Glomerular endothelial cell (primary cell): ENCODE measurements at regions not wholly inside any gene's neighbourhood (a gene's known extent, or its start where the extent isn't known, plus 50 kb on each side); places are given as distances from the start of the nearest gene placed in this dataset.

Experiments used
- DNase-seq: peaks from one replicate; pipeline ENCODE4 v3.0.0-alpha.2; 2011; ENCODE audit warnings: low read depth, low spot score; ENCODE audit errors: extremely low read depth

DNA sequence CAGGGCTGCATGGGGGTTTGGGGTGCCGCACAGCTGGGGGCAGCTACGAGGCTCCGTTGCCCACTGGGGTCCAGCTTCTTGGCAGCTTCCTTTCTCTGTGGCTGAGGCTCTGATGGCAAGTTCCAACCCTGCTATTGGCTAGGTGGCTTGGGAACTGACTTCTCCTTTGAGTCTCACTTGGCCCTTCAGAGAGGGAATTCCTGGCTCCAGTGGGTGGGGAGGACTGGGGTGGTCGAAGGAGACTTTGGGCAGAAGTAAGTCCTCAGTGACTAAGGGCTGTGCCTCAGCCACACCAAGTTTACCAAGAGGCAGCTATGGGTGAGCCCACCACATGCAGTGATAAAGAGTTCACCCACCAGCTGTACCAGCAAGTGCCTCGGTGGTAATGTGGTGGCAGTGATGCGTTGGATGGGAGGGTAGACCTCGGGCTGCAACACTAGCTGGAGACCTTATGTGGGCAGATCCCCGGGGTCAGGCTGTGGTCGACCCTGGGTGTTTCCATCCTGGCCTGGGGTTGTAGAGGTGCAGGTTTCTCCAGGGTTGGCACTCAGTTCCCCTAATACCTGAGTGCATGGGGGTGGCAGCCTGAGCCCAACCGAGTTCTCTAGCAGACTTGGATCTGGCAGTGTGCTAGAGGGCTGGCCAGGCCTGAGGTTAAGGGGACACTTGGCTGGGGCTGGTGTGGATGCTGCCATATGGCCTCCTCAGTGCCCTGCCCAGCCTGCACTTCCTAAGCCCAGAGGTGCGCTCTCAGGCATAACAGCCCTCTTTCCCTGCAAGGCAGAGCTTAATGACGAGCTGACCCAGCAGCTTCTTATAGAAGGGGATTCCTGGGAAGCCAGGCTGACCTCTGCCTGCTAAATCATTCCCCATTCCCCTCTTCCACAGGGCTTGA is 197.0 kb upstream of the CADM1 start:
- DNase-seq, result no peak

DNA sequence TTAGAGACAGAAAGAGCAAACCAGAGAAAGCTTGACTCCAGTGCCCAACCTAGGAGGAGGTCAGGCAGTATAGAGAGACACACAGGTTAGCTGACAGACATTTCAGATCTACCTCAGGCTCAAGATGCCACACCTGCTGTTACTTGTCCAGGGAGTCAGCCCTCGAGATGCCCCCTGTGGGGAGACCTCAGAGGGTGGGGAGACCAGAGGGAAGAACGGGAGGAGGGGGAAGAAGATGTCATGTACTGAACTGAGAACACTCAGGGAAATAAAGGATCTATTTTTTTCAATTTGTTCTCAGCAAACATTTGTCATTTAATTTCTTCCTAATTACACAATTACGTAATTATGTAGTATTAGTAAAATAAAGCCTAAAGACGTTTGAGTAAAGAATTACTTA is 196.3 kb upstream of the CADM1 start:
- no peak for DNase-seq

- DNase-seq, result no peak
These were observed 195.5 kb upstream of the CADM1 start for GRCh38 chr11:115699733-115700132.

DNA sequence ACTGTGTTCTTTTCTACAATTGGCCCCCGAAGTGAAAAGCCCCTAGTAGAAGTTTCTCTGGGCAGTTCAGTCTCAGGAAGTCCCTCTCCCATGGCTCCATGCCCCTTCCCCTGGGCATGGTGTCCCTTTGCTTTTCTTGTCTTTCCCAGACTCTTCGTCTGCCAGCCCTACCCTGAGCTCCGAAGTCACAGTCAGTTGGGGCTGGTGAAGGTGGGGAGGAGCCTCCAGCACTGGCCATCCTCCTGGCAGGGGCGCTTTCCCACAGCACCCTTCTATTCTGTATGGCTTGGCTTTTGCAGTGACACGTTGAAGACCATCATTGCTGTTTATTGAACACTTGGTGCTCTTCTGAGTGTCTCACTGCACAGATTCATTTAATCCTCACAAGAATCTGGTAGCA is 195.1 kb upstream of the CADM1 start:
- no peak for DNase-seq

DNA sequence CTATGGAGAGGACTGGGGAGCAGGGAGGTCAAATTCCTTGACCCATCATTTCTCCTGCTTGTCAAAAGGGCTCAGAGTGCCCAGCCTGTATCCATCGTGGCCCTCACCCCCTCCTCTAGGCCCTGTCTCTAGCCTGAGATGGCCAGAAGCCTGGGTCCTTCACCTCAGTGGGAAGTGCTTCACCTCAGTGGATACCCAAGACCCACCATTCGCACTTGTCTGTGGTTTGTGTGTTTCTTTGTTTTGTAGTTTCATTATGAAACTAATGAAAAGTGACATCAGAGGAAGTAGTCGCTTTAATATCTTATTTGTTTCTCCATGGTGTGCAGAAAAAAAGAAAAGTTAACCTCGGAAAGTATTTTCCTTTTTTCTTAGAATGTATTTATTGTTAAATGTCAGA is 194.0 kb upstream of the CADM1 start:
- DNase-seq, result no peak

- no peak for DNase-seq
These were observed 192.3 kb upstream of the CADM1 start for GRCh38 chr11:115696563-115696962.

GRCh38 chr11:115695677-115696364 is 191.6 kb upstream of the CADM1 start:
- no peak for DNase-seq

DNA sequence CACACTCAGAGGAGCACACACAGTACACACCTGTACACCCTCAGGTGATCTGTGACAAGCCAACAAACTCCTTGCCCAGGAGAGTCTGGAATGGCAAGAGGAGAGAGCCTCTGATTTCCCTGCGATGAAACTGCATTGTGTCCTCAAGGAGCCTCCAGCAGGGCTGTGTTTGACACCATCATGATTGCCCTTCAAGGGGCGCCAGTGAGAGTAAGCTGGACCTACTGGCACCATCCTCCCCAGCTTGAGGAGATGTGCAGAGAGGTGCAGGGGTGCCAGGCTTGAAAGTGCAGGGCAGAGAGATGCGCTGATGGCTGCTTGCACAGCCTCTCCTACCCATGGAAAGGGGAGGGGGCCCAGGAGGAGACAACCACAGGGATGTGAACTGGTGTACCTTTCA is 188.8 kb upstream of the CADM1 start:
- no peak for DNase-seq

DNA sequence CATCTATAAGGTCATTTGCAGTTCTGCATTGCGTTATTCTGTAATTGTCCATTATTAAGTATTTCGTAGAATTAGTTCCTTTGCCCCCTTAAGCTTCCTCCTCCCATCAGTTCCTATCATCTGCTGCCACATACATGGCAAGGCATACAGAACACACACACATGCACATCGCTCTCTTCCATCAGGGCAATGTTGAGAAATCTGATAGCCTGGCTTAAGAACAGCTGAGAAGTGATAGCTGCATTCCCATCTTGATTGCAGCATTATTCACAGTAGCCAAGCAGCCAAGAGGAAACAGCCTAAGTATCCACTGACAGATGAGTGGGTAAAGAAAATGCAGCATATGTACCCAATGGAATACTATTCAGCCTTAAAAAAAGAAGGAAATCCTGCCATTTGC is 186.8 kb upstream of the CADM1 start:
- no peak for DNase-seq

GRCh38 chr11:115687934-115688333 is 183.7 kb upstream of the CADM1 start:
- DNase-seq, result no peak

- DNase-seq, result no peak
These were observed 180.5 kb upstream of the CADM1 start for GRCh38 chr11:115684699-115685098.

DNA sequence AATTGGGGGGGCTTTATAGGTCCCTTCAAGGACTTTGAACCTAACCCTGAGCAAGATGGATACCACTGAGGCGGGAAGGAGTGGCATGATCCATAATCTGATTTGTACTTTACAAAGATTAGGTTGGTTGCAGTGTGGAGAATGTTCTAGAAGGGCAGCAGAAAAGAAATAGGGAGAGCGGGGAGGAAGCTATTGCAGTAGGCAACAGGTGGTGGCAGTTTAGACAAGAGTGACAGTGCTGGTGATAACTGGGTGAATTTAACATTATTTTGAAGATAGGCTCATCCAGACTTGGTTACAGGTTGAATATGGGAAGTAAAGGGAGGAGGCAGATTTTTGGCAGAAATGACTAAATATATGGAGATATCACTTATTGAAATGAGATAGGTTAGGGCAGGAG is 179.9 kb upstream of the CADM1 start:
- DNase-seq, result no peak

DNA sequence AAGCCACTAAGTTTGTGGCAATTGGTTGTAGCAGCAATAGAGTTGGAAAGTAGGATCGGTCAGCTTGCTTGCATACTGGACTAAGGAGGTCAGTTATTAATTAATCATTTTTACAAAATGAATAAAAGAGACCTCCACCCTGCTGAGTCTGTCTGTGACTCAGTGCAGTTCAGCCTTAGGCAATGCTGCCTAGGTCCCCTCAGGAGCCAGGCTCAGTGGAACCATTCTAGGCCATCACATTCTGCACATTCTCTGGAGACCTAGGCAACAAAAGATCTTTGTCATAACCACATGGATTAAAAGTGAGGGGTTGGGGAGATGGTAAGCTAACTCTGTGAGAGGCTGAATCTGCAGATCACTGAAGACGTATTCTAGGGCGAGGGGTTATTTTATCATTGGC is 178.7 kb upstream of the CADM1 start:
- no peak for DNase-seq

GRCh38 chr11:115682101-115682500 is 177.9 kb upstream of the CADM1 start:
- DNase-seq, result no peak

DNA sequence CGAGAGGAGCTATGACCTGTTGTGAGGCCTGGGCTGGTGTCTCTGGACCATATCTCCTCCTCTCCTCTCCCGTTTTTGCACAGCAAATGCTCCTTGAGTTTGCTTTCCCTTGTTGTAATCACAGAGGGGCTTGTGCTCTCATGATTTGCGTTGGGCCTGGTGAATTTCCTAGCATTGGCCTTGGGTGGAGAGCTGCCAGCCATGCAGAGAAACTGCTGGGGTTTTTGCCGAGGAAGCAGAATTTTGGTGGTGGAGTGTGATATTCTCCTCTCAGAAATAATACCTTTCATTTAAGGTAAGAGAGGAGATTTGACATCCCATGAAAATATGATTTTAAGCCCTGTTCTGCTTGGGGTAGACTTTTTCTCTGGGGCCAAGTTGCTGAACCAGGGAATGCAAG is 175.7 kb upstream of the CADM1 start:
- no peak for DNase-seq

DNA sequence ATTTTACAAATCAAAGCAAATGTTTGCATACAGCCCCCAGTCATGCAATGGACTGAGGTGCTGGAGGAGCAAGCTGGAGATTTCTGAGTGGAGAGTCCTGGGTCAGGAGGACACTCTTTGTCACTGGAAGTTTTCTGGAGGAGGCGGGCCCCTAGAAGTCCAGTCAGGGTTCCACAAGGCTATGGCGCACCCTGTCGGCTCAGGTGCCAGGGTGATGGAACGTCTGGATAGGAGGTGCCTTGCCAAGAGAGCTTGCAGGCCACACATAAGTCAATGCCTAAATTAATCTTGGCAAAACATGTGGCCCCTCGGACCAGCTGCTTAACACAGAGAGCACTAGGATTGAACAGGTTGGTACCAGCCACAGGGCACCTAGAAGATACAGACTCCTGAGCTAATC is 174.7 kb upstream of the CADM1 start:
- DNase-seq, result no peak

GRCh38 chr11:115677190-115677589 is 173.0 kb upstream of the CADM1 start:
- no peak for DNase-seq

- DNase-seq, result no peak
These were observed 172.6 kb upstream of the CADM1 start for GRCh38 chr11:115676768-115677167.

- no peak for DNase-seq
These were observed 172.0 kb upstream of the CADM1 start for GRCh38 chr11:115676206-115676605.

DNA sequence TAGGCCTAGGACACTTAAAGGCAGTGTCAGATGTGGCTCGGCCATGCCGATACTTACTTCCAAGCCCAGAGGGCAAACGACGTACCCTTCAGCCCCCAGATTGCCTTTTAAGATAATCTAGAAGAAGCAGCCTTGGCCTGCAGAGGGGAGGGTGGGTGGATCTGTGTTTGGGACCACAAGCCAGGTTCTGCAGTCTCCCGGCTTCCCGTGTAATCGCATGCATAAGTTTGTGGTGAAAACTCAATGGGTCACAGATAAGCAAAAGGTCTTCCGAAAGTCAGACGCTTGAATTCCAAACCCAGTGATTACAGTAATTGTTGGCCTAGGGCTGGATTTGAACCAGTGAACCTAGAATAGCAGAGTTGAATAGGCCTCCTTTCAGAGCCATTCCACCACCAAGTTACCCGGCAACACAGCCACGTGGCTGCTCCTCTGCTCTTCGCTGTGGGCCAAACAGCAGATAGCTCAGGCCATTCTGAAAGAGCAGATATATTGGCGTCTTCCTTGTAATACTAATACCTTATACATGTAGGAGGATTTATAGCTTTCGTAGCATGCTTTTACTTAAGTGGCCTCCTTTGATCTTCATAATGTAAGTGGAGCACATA is 170.8 kb upstream of the CADM1 start:
- no peak for DNase-seq

GRCh38 chr11:115674176-115674936 is 170.1 kb upstream of the CADM1 start:
- DNase-seq, result no peak
